SK-N-SH treated with all-trans-retinoic acid at 6 μM for 48 hours (cell line): ENCODE measurements at regions not wholly inside any gene's neighbourhood (a gene's known extent, or its start where the extent isn't known, plus 50 kb on each side); places are given as distances from the start of the nearest gene placed in this dataset.

Source experiments
- ATAC-seq: fragments of 200-7000 bp; cut with Tn5 transposase; 3 replicates; pipeline ENCODE4 v1.9.1; 2020; ENCODE audit warnings: mild to moderate bottlenecking, moderate library complexity
- ARNTL ChIP-seq: fragments of 450-650 bp; formaldehyde crosslinking; IDR thresholded peaks from 2 replicates; pipeline ENCODE4 v1.5.0; 2020; ENCODE audit warnings: low read depth, mild to moderate bottlenecking, moderate library complexity, borderline replicate concordance
- BACH2 ChIP-seq: fragments of 250-450 bp; sonication (Bioruptor Pico); IDR thresholded peaks from 2 replicates; pipeline ENCODE4 v1.9.0; 2021; ENCODE audit warnings: mild to moderate bottlenecking, borderline replicate concordance
- CSDC2 ChIP-seq: fragments of 250-450 bp; sonication (Bioruptor Pico); IDR thresholded peaks from 2 replicates; pipeline ENCODE4 v1.5.0; 2020; ENCODE audit warnings: mild to moderate bottlenecking, moderate library complexity
- ESRRG ChIP-seq: fragments of 250-450 bp; sonication (Bioruptor Pico); IDR thresholded peaks from 2 replicates; pipeline ENCODE4 v1.6.1; 2021; ENCODE audit warnings: mild to moderate bottlenecking
- GLIS3 ChIP-seq: fragments of 250-450 bp; sonication (Bioruptor Pico); IDR thresholded peaks from 2 replicates; pipeline ENCODE4 v1.5.0; 2020; ENCODE audit warnings: mild to moderate bottlenecking, moderate library complexity
- ISL1 ChIP-seq: fragments of 250-450 bp; sonication (Bioruptor Pico); IDR thresholded peaks from 2 replicates; pipeline ENCODE4 v2.1.2; 2022; ENCODE audit warnings: mild to moderate bottlenecking, moderate library complexity
- OSR1 ChIP-seq: fragments of 250-450 bp; sonication (Bioruptor Pico); IDR thresholded peaks from 2 replicates; pipeline ENCODE4 v1.8.0; 2022; ENCODE audit warnings: moderate library complexity, mild to moderate bottlenecking, inconsistent platforms
- PPARA ChIP-seq: fragments of 250-450 bp; sonication (Bioruptor Pico); IDR thresholded peaks from 2 replicates; pipeline ENCODE4 v1.5.0; 2020; ENCODE audit warnings: mild to moderate bottlenecking, borderline replicate concordance
- RARB ChIP-seq: fragments of 250-450 bp; sonication (Bioruptor Pico); IDR thresholded peaks from 2 replicates; pipeline ENCODE4 v1.8.0; 2021; ENCODE audit warnings: mild to moderate bottlenecking, moderate library complexity
- TOX ChIP-seq: fragments of 250-450 bp; sonication (Bioruptor Pico); IDR thresholded peaks from 2 replicates; pipeline ENCODE4 v1.8.0; 2021; ENCODE audit warnings: mild to moderate bottlenecking, moderate library complexity, borderline replicate concordance
- ZC3H10 ChIP-seq: fragments of 250-450 bp; sonication (Bioruptor Pico); IDR thresholded peaks from 2 replicates; pipeline ENCODE4 v1.5.1; 2021; ENCODE audit warnings: mild to moderate bottlenecking, moderate library complexity
- ZFP3 ChIP-seq: fragments of 250-450 bp; sonication (Bioruptor Pico); IDR thresholded peaks from 2 replicates; pipeline ENCODE4 v1.5.0; 2020; ENCODE audit warnings: mild to moderate bottlenecking, moderate library complexity
- ZNF70 ChIP-seq: fragments of 450-650 bp; formaldehyde crosslinking; IDR thresholded peaks from 2 replicates; pipeline ENCODE4 v1.5.0; 2020; ENCODE audit warnings: mild to moderate bottlenecking, moderate library complexity
- ZNF8 ChIP-seq: fragments of 450-650 bp; formaldehyde crosslinking; IDR thresholded peaks from 2 replicates; pipeline ENCODE4 v1.5.0; 2020; ENCODE audit warnings: mild to moderate bottlenecking, moderate library complexity
- TF ChIP-seq, protein P1 (sequence below): fragments of 250-450 bp; sonication (Bioruptor Pico); IDR thresholded peaks from 2 replicates; pipeline ENCODE4 v1.8.0; 2021; ENCODE audit warnings: low read depth, mild to moderate bottlenecking, moderate library complexity, borderline replicate concordance
- TF ChIP-seq, protein P2 (sequence below): fragments of 250-450 bp; sonication (Bioruptor Pico); IDR thresholded peaks from 2 replicates; pipeline ENCODE4 v1.5.0; 2020; ENCODE audit warnings: mild to moderate bottlenecking, moderate library complexity
- TF ChIP-seq, protein P3 (sequence below): fragments of 250-450 bp; sonication (Bioruptor Pico); IDR thresholded peaks from 2 replicates; pipeline ENCODE4 v1.5.1; 2020; ENCODE audit warnings: low read depth, mild to moderate bottlenecking, moderate library complexity
- TF ChIP-seq, protein P4 (sequence below): fragments of 250-450 bp; sonication (Bioruptor Pico); IDR thresholded peaks from 2 replicates; pipeline ENCODE4 v1.5.1; 2021; ENCODE audit warnings: mild to moderate bottlenecking, moderate library complexity
- TF ChIP-seq, protein P5 (sequence below): fragments of 250-450 bp; sonication (Bioruptor Pico); IDR thresholded peaks from 2 replicates; pipeline ENCODE4 v1.8.0; 2020; ENCODE audit warnings: mild to moderate bottlenecking, moderate library complexity, borderline replicate concordance

DNA sequence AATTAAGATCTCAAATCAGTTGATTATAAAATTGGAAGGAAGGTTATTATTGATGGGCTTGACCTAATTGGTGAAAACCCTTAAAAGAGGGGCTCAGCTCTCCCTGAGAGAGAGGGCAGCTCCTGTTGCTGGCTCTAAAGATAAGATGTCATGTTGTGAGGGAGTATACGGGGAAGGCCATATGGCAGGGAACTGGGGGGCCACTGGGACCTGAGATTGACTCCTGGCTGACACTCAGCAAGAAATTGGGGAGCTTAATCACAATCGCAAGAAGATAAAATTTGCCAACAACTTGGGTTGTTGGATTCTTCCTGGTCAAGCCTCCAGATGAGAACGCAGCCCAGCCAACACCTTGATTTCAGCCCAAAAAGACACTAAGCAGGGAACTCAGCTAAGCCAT, 69.7 kb upstream of the KCNJ6 start:
- TF ChIP-seq, protein P1, sequence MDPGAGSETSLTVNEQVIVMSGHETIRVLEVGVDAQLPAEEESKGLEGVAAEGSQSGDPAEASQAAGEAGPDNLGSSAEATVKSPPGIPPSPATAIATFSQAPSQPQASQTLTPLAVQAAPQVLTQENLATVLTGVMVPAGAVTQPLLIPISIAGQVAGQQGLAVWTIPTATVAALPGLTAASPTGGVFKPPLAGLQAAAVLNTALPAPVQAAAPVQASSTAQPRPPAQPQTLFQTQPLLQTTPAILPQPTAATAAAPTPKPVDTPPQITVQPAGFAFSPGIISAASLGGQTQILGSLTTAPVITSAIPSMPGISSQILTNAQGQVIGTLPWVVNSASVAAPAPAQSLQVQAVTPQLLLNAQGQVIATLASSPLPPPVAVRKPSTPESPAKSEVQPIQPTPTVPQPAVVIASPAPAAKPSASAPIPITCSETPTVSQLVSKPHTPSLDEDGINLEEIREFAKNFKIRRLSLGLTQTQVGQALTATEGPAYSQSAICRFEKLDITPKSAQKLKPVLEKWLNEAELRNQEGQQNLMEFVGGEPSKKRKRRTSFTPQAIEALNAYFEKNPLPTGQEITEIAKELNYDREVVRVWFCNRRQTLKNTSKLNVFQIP (CRISPR knock-in tag) = no peak
- TF ChIP-seq ZC3H10 (CRISPR knock-in tag) (no peak), ZFP3 (no peak), ZNF8 (CRISPR knock-in tag) (no peak), ISL1 (CRISPR knock-in tag) (no peak)
- TF ChIP-seq, protein P2, sequence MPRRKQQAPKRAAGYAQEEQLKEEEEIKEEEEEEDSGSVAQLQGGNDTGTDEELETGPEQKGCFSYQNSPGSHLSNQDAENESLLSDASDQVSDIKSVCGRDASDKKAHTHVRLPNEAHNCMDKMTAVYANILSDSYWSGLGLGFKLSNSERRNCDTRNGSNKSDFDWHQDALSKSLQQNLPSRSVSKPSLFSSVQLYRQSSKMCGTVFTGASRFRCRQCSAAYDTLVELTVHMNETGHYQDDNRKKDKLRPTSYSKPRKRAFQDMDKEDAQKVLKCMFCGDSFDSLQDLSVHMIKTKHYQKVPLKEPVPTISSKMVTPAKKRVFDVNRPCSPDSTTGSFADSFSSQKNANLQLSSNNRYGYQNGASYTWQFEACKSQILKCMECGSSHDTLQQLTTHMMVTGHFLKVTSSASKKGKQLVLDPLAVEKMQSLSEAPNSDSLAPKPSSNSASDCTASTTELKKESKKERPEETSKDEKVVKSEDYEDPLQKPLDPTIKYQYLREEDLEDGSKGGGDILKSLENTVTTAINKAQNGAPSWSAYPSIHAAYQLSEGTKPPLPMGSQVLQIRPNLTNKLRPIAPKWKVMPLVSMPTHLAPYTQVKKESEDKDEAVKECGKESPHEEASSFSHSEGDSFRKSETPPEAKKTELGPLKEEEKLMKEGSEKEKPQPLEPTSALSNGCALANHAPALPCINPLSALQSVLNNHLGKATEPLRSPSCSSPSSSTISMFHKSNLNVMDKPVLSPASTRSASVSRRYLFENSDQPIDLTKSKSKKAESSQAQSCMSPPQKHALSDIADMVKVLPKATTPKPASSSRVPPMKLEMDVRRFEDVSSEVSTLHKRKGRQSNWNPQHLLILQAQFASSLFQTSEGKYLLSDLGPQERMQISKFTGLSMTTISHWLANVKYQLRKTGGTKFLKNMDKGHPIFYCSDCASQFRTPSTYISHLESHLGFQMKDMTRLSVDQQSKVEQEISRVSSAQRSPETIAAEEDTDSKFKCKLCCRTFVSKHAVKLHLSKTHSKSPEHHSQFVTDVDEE (CRISPR knock-in tag) = no peak

GRCh38 chr21:37986751-37987399, 70.6 kb upstream of the KCNJ6 start:
- TF ChIP-seq GLIS3 (CRISPR knock-in tag) (no peak), RARB (CRISPR knock-in tag) (no peak)
- no peak for ATAC-seq

More for the DNA sequence above, 69.7 kb upstream of the KCNJ6 start:
- ATAC-seq = no peak

GRCh38 chr21:37987668-37988067, 71.4 kb upstream of the KCNJ6 start:
- TF ChIP-seq ZFP3 = no peak
- TF ChIP-seq, protein P3, sequence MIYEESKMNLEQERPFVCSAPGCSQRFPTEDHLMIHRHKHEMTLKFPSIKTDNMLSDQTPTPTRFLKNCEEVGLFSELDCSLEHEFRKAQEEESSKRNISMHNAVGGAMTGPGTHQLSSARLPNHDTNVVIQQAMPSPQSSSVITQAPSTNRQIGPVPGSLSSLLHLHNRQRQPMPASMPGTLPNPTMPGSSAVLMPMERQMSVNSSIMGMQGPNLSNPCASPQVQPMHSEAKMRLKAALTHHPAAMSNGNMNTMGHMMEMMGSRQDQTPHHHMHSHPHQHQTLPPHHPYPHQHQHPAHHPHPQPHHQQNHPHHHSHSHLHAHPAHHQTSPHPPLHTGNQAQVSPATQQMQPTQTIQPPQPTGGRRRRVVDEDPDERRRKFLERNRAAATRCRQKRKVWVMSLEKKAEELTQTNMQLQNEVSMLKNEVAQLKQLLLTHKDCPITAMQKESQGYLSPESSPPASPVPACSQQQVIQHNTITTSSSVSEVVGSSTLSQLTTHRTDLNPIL (CRISPR knock-in tag) = no peak
- TF ChIP-seq, protein P4, sequence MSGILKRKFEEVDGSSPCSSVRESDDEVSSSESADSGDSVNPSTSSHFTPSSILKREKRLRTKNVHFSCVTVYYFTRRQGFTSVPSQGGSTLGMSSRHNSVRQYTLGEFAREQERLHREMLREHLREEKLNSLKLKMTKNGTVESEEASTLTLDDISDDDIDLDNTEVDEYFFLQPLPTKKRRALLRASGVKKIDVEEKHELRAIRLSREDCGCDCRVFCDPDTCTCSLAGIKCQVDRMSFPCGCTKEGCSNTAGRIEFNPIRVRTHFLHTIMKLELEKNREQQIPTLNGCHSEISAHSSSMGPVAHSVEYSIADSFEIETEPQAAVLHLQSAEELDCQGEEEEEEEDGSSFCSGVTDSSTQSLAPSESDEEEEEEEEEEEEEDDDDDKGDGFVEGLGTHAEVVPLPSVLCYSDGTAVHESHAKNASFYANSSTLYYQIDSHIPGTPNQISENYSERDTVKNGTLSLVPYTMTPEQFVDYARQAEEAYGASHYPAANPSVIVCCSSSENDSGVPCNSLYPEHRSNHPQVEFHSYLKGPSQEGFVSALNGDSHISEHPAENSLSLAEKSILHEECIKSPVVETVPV (CRISPR knock-in tag) = no peak
- TF ChIP-seq, protein P5, sequence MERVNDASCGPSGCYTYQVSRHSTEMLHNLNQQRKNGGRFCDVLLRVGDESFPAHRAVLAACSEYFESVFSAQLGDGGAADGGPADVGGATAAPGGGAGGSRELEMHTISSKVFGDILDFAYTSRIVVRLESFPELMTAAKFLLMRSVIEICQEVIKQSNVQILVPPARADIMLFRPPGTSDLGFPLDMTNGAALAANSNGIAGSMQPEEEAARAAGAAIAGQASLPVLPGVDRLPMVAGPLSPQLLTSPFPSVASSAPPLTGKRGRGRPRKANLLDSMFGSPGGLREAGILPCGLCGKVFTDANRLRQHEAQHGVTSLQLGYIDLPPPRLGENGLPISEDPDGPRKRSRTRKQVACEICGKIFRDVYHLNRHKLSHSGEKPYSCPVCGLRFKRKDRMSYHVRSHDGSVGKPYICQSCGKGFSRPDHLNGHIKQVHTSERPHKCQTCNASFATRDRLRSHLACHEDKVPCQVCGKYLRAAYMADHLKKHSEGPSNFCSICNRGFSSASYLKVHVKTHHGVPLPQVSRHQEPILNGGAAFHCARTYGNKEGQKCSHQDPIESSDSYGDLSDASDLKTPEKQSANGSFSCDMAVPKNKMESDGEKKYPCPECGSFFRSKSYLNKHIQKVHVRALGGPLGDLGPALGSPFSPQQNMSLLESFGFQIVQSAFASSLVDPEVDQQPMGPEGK (CRISPR knock-in tag) = no peak
- TF ChIP-seq ARNTL (CRISPR knock-in tag) = no peak
- no peak for TF ChIP-seq ESRRG (CRISPR knock-in tag)
- no peak for TF ChIP-seq OSR1 (CRISPR knock-in tag)
- no peak for ATAC-seq

DNA sequence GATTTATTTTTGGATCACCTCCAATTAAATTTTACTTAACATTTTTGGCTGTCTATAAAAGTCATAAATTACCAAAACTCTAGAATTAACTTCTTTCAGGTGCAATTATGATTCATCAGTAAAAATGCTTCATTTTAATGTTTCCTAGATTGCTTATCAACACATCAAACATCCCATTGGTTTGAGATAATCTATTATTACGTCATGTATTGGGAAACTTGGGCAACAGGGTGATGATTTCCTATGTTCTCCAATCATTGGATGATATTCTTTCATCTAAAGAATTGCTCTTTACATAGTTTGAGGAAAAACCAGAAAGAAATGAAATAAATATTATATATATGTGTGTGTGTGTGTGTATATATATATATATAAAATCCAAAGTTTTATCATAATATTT, 76.8 kb upstream of the KCNJ6 start:
- no peak for ATAC-seq
- TF ChIP-seq RARB (CRISPR knock-in tag) = no peak
- TF ChIP-seq, protein P3 (CRISPR knock-in tag) = no peak
- no peak for TF ChIP-seq ZNF70 (CRISPR knock-in tag)
- no peak for TF ChIP-seq OSR1 (CRISPR knock-in tag)
- TF ChIP-seq, protein P1 (CRISPR knock-in tag) = no peak
- no peak for TF ChIP-seq CSDC2 (CRISPR knock-in tag)
- no peak for TF ChIP-seq ZFP3
- no peak for TF ChIP-seq PPARA (CRISPR knock-in tag)
- no peak for TF ChIP-seq ZC3H10 (CRISPR knock-in tag)
- TF ChIP-seq, protein P2 (CRISPR knock-in tag) = no peak
- no peak for TF ChIP-seq ESRRG (CRISPR knock-in tag)
- TF ChIP-seq TOX = no peak
- TF ChIP-seq GLIS3 (CRISPR knock-in tag) = no peak
- TF ChIP-seq BACH2 (CRISPR knock-in tag) = no peak
